AG04450 (cell line): ENCODE measurements at regions not wholly inside any gene's neighbourhood (a gene's known extent, or its start where the extent isn't known, plus 50 kb on each side); places are given as distances from the start of the nearest gene placed in this dataset.

ENCODE experiments used
- CTCF ChIA-PET: fragments of 300-600, 350-600 bp; formaldehyde crosslinking; extraction: SDS; loops from one replicate; lab custom pipeline; 2022; ENCODE audit warnings: antibody characterized with exemption, inconsistent platforms; lab: Charles Lee
- POLR2A ChIA-PET: fragments of 350-600 bp; formaldehyde crosslinking; extraction: SDS; loops from one replicate; lab custom pipeline; 2021; ENCODE audit warnings: antibody characterized with exemption, inconsistent platforms; lab: Yijun Ruan, JAX
- DNase-seq: peaks from one replicate; pipeline ENCODE4 v3.0.0-alpha.2; 2011; ENCODE audit warnings: low read depth, low spot score
- H3K27ac ChIP-seq: one replicate; pipeline ENCODE4 v1.5.1; 2012; ENCODE audit warnings: low read depth, low read length, control low read depth
- H3K27me3 ChIP-seq: one replicate; pipeline ENCODE4 v1.6.0; 2012; ENCODE audit warnings: low read length; ENCODE audit not compliant: control insufficient read depth, insufficient read depth
- H3K4me3 ChIP-seq: 2 replicates; pipeline ENCODE4 v1.5.1; 2011; ENCODE audit warnings: mild to moderate bottlenecking, low read depth, low read length, control low read depth
- H3K9me3 ChIP-seq: 2 replicates; pipeline ENCODE4 v1.5.1; 2012; ENCODE audit warnings: low read length; ENCODE audit not compliant: control insufficient read depth, insufficient read depth
- CTCF ChIP-seq: IDR thresholded peaks from 2 replicates; pipeline ENCODE4 v1.5.1; 2011; ENCODE audit warnings: low read depth, low read length, control low read depth, inconsistent platforms

GRCh38 chr17:79498854-79499253, 112.0 kb downstream of the RBFOX3 start:
- H3K27me3 ChIP-seq = no peaks in the 10 kb centered on the region
- H3K27ac ChIP-seq = no peak overlapping the region
- ChIA-PET CTCF (no interaction called here), POLR2A (no interaction called here)
- no peak for TF ChIP-seq CTCF
- DNase-seq = no peak
- no peak overlapping the region for H3K4me3 ChIP-seq
- H3K9me3 ChIP-seq = peaks cover 5% of the 10 kb centered on the region

GRCh38 chr17:79497777-79498348, 113.0 kb downstream of the RBFOX3 start:
- peaks cover 5% of the 10 kb centered on the region for H3K9me3 ChIP-seq
- no peak for DNase-seq
- TF ChIP-seq CTCF = no peak
- H3K27ac ChIP-seq = no peak overlapping the region
- no peak overlapping the region for H3K4me3 ChIP-seq
- ChIA-PET CTCF (no interaction called here), POLR2A (no interaction called here)
- no peaks in the 10 kb centered on the region for H3K27me3 ChIP-seq

DNA sequence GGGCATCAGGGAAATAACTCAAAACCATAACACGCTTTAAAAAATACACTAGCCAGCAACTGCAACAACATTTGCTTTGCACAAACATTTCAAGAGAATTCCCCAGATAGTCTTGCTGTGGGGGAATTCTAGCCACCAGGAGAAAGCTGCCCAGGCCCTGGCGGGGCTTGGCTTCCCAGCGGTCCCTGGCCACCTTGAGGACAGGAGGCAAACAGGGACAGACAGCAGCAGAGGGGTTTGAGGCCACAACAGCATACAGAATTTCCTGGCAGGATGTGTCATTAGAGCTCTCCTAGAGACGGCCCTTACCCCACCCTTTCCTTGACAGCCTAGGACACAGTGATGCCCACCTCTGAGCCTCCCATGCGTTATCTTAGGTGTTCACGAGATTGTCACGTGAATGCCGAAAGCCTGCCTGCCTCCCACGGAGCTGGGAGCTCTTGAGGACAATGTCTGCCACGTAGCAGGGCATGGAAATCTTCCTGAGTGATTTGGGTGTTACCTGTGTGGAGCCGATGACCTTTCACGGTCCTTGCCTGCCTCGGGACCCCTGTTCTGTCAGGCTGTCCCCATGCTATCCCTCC, 114.3 kb downstream of the RBFOX3 start:
- Histone ChIP-seq H3K27ac (no peak overlapping the region), H3K9me3 (peaks cover 5% of the 10 kb centered on the region), H3K4me3 (no peak overlapping the region), H3K27me3 (no peaks in the 10 kb centered on the region)
- POLR2A ChIA-PET = no interaction called here
- TF ChIP-seq CTCF = no peak
- CTCF ChIA-PET = no interaction called here
- no peak for DNase-seq

GRCh38 chr17:79495665-79496064, 115.2 kb downstream of the RBFOX3 start:
- DNase-seq = no peak
- no peak for TF ChIP-seq CTCF
- POLR2A ChIA-PET = no interaction called here

DNA sequence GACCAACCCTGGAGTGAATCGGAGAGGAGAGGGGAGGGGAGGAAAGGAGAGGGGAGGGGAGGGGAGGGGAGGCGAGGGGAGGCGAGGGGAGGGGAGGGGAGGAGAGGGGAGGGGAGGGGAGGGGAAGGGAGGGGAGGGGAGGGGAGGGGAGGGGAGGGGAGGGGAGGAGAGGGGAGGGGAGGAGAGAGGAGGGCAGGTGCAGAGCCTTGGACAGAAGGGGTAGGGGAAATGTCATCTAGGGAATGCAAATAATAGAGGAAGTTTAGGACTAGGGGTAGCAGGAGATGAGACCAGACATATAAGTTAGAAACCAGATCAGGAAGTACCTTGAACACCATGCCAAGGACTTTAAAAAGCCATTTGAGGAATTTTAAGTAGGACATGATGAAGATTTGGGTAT, 119.8 kb downstream of the RBFOX3 start:
- no peak overlapping the region for H3K4me3 ChIP-seq
- H3K27ac ChIP-seq = no peak overlapping the region
- DNase-seq = no peak
- no peak for TF ChIP-seq CTCF
- peaks cover 3% of the 10 kb centered on the region for H3K27me3 ChIP-seq
- CTCF ChIA-PET = no interaction called here
- H3K9me3 ChIP-seq = peaks cover 5% of the 10 kb centered on the region
- POLR2A ChIA-PET = no interaction called here

More at GRCh38 chr17:79495665-79496064, 115.2 kb downstream of the RBFOX3 start:
- no peaks in the 10 kb centered on the region for H3K27me3 ChIP-seq
- CTCF ChIA-PET = no interaction called here
- no peak overlapping the region for H3K27ac ChIP-seq
- H3K9me3 ChIP-seq = peaks cover 5% of the 10 kb centered on the region
- H3K4me3 ChIP-seq = no peak overlapping the region
